ENCODE measurements at regions not wholly inside any gene's neighbourhood (a gene's known extent, or its start where the extent isn't known, plus 50 kb on each side); places are given as distances from the start of the nearest gene placed in this dataset.

GRCh38 chr9:88064554-88064953 lies 73.7 kb downstream of the SPATA31C2 start:
- no peak overlapping the region for H2BK20ac ChIP-seq (ENCODE audit: low read depth, low read length, poor library complexity, severe bottlenecking)
- DNase-seq = no peak
- H3K79me1 ChIP-seq (ENCODE audit: insufficient read depth, low read depth, low read length, poor library complexity, severe bottlenecking) = no peaks in the 10 kb centered on the region
- H3K4me1 Mint-ChIP-seq = peaks cover 4 to 11% of the 10 kb centered on the region in 2 experiments
- no peaks in the 10 kb centered on the region for H3K79me2 ChIP-seq (ENCODE audit: insufficient read depth, low read length)
- H3K27me3 ChIP-seq (ENCODE audit: insufficient read depth, low read length) = no peaks in the 10 kb centered on the region
- no peak overlapping the region for H4K8ac ChIP-seq (replicated peaks; ENCODE audit: insufficient read length, low read depth, low read length)
- no peak overlapping the region for H3T11ph ChIP-seq (ENCODE audit: low read length)
- H3K56ac ChIP-seq (ENCODE audit: insufficient read length, low read depth, low read length) = no peak overlapping the region
- H2BK5ac ChIP-seq (ENCODE audit: insufficient read length, low read length) = no peak overlapping the region
- H2BK12ac ChIP-seq (ENCODE audit: insufficient read length, low read depth, low read length) = no peak overlapping the region
- TF ChIP-seq CTCF (conservative IDR thresholded peaks at IDR 0.05) = no peak
- H3K27ac ChIP-seq (ENCODE audit: insufficient read length, low read depth, low read length) = no peak overlapping the region
- H3K27ac Mint-ChIP-seq = no peak overlapping the region
- no peaks in the 10 kb centered on the region for H3K36me3 Mint-ChIP-seq (ENCODE audit: insufficient read depth in 1 of 3, low read depth in 3 of 3)
- no peak overlapping the region for H4K5ac ChIP-seq (ENCODE audit: insufficient read length, low read depth, low read length)
- H2BK120ac ChIP-seq (ENCODE audit: low read depth, low read length, poor library complexity, severe bottlenecking) = no peak overlapping the region
- no peaks in the 10 kb centered on the region for H4K20me1 ChIP-seq (ENCODE audit: control insufficient read depth, insufficient read depth, insufficient read length)
- no peak overlapping the region for H4K91ac ChIP-seq (ENCODE audit: insufficient read length, low read depth, low read length)
- no peak overlapping the region for H3K18ac ChIP-seq (ENCODE audit: insufficient read length, low read depth, low read length)
- H3K4me2 ChIP-seq (ENCODE audit: insufficient read depth, insufficient read length, low read length) = no peak overlapping the region
- no peak overlapping the region for H2AK5ac ChIP-seq (ENCODE audit: insufficient read length, low read length)
- no peak overlapping the region for H3K4me3 Mint-ChIP-seq
- no peak overlapping the region for H2BK15ac ChIP-seq (ENCODE audit: low read depth, low read length)
- H3K9me3 Mint-ChIP-seq = peaks cover 2 to 5% of the 10 kb centered on the region in 2 experiments; a peak in 3 of 5 replicates
- H3K27me3 Mint-ChIP-seq (ENCODE audit: low read depth) = peaks cover 3% of the 10 kb centered on the region
- H3K4me1 ChIP-seq (ENCODE audit: insufficient read depth, low read length) = no peaks in the 10 kb centered on the region
- no peak overlapping the region for H2AFZ ChIP-seq (ENCODE audit: low read length)
- no peak overlapping the region for H3K9ac ChIP-seq (ENCODE audit: extremely low read depth, insufficient read length, low read length)
- no peak overlapping the region for H3K4ac ChIP-seq (ENCODE audit: low read depth, low read length)
- no peaks in the 10 kb centered on the region for H3K23me2 ChIP-seq (ENCODE audit: insufficient read length, low read depth, low read length, poor library complexity, severe bottlenecking)
- H3K23ac ChIP-seq (ENCODE audit: insufficient read length, low read depth, low read length) = no peak overlapping the region
- no peaks in the 10 kb centered on the region for H3K9me3 ChIP-seq (ENCODE audit: control insufficient read depth, low read depth, low read length)
- WGBS (ENCODE audit: extremely low coverage, insufficient read length, low lambda C conversion rate) = no CpG with 5 or more reads among the region's 4 CpGs
- no peak overlapping the region for H3K14ac ChIP-seq (ENCODE audit: insufficient read depth, low read length)
